ENCODE measurements at regions not wholly inside any gene's neighbourhood (a gene's known extent, or its start where the extent isn't known, plus 50 kb on each side); places are given as distances from the start of the nearest gene placed in this dataset.

DNA sequence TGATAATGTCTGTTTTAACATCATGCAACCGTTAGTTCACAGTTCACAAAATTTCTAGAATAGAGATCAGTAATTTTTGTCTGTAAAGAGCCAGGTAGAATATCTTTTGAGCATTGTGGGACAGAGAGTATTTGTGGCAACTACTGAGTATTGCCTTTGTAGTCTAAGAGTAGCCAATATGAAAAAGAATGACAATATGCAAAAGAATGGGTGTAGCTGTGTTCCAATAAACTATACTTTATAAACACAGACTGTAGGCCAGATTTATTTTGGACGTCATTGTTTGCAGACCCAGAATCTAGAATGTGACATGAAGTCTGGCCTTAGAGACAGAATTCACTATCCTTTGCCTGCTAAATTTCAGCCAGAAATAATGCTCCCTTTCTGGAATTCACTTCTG lies 694.1 kb upstream of the MMS22L start:
- TF ChIP-seq POLR2A (IDR thresholded peaks at IDR 0.05; ENCODE audit: low read depth, low read length), result no peak
- no peak for TF ChIP-seq POLR2AphosphoS5 (IDR thresholded peaks at IDR 0.05; ENCODE audit: low read depth, low read length)
- TF ChIP-seq SPI1 (IDR thresholded peaks at IDR 0.05; ENCODE audit: low read depth, low read length), result no peak
- no peak for TF ChIP-seq TAF1 (IDR thresholded peaks at IDR 0.05; ENCODE audit: low read depth, low read length)
- TF ChIP-seq POU2F2 (IDR thresholded peaks at IDR 0.05; ENCODE audit: low read depth, low read length), result no peak
